HG02571 (cell line): ENCODE measurements at regions not wholly inside any gene's neighbourhood (a gene's known extent, or its start where the extent isn't known, plus 50 kb on each side); places are given as distances from the start of the nearest gene placed in this dataset.

Experiments used
- ATAC-seq: cut with Tn5 transposase; IDR thresholded peaks from one replicate; pipeline ENCODE4 v1.9.1; 2021; ENCODE audit warnings: mild to moderate bottlenecking, moderate library complexity; ENCODE audit not compliant: unreplicated experiment

DNA sequence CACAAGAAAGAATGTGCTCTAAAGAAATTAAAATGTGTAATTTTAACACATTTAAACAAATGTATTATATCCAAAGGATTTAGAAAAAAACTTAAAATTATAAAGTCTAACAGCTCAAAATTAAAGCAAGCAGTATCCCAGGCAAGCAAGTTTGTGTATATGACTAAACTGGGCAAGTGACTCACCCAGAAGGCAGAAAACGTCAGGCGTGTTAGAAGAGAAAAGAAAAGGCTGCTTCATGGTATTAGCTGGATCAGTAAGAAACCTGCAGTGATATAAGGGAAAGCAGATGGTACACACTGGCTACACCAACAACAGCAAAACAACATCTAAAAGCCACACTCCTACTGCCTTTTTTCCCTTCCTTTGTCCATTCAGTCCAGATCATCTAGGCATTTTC lies 250.6 kb upstream of the NDST3 start:
- no peak for ATAC-seq

DNA sequence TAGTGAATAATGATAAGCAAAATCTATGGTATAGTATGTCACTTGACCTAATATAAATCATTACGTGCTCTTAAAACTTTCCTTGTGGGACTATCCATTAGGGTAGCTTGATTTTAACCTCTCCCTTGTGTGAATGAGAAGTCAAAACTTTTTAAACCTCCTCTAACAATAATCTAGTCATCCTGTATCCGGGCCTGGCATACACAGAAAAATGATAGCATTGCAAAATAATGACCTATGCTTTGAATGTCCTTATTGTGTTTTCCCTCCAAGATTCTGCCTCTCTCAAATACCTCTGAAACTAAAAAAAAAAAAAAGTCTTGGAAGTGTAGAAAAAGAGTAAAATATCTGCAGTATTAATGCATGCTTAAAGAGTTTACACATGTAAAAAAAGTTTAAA lies 250.0 kb upstream of the NDST3 start:
- ATAC-seq = no peak

DNA sequence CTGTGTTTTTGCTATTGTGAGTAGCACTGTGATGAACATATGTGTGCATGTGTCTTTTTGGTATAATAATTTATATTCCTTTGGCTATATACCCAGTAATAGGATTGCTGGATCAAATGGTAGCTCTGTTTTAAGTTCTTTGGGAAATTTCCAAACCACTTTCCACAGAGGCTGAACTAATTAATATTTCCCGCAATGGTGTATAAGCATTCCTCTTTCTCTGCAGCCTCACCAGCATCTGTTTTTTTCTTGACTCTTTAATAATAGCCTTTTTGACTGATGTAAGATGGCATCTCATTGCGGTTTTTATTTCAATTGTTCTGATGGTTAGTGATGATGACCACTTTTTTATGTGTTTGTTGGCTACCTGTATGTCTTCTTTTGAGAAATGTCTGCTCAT lies 247.7 kb upstream of the NDST3 start:
- ATAC-seq = no peak

DNA sequence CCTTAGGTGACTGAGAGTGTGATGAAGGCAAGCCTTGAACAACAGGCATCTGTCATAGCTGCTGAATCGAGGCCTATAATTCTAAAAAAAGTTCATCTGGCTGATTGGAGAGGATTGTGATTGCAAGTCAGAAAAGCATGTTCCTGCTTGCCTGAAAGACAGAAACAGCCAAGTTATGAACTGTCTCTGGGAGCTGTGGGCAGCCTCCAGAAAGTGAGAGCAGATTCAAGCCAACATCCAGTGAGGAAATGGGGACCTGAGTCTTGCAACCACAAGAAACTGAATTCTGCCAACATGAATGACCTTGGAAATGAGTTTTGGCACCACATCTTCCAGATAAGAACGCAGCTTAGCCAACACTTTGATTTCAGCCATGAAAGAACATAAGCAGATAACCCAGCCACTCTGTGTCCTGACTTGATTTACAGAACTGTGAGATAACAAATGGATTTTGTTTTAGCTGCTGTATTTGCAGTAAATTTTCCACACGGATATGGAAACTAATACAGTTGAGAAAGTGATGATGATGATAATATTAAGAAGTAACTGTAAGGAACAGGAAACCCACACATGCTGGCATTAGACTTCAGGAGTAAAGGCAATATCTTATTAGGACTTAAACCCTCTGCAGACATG lies 240.3 kb upstream of the NDST3 start:
- ATAC-seq = no peak

DNA sequence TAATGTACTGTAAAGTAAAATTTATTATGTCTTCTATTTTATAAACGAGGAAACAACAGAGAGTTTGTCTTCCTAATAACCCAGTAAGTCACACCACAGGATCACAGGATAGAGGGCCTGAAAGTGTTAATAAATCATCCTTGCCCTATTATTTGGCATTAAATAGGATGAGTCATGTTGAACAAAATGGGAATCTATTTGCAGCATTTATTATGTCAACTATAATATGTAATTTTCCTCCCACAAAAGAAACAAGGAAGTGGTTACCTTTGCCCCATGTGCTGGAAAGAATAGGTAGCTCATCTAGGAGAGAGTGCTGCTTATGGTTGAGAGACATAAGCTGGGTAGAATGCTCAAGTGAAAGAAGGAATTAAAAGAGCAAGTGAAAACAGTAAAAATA lies 237.6 kb upstream of the NDST3 start:
- ATAC-seq = no peak

DNA sequence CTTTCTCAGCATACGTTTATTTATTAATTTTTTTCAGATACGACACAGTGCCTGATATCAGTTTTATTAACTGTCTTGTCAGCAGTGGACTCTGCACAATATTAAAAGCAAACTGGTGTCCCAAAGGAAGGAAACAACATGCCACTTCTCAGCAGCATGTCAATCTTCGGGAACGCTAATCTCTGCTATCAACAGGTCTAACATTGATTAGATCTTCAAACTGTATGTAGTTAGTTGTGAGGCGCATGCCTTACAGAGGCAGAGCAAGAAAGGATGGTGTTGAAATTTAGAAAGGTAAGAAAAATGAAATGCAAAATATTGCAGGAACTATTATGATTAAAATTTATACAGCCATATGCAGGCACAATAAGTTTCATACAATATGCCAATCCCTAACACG lies 233.7 kb upstream of the NDST3 start:
- no peak for ATAC-seq

DNA sequence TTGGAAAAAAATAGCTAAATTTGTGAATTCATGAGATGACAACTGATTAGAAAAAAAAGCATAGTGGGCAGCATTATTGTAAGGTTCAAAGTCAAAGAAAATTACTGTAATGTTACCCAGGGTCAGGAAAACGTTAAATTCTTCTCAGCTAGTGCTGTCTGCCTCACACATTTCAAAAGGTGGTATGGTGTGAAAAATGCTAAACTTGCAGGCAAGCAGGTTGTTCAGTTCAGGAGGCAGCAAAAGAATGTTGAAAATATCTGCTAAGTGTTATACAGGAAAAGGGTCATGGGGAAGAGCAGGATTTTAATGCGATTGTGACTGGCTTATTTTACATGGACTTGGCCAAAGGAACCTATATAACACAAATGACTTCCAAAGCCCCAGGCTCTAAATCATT lies 232.5 kb upstream of the NDST3 start:
- ATAC-seq = no peak

DNA sequence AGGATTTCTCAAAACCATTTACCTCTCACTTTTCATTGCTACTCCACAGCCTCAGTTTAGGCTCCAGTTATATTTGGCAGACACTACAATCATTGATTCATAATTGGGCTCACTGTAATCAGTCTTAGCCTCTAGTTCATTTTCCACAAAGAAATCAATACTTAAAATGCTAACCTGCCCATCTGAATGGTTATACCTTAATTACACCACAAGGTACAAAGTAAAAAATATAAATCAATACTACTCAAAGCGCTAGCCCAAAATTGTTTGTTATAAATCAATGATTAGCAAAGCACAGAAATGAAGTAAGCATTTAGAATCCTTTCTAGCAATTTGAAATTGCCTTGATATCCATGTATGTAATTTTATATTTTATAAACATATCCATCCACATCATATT lies 222.6 kb upstream of the NDST3 start:
- no peak for ATAC-seq

DNA sequence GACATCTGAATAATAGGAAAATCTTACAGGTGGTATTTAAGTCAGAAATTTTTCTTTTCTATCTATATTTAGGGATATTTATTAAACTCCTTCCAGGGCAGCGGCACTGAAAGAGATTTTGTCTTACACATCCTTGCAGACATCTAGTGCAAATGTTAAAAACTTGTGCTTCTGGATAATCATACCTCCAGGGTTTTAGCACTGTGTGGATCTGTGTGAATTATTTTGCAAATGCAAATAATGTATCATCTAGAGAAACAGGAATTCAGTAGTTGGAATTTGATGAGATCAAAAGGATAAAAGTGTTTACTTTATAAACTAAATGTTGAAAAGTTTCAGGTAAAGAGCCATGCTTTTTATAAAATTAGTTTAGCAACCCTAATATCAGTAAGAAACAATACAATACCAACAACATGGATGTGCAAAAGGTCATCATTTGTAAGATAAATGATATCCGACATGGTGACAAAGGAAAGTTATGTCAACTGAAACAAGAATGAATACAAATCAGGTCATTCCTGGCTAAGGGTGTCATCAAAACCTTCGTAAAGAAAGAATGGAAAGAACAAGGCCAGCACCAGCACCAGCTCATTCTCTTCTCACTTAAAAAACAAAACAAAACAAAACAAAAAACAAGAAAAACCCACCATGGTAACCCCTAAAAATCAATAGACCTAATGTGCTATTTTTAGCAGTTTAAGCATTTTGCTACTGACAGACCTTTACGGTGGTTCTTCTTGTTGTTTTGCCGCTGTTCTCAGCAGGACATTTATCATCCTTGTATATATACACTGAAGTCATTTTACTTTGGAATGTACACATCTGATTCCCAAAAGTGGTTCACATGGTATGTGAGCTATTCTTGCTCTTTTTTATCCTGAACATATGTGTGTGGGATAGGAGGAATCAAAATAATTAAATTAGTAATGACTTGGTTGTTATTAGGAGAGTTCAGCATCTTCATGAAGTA lies 219.7 kb upstream of the NDST3 start:
- no peak for ATAC-seq

DNA sequence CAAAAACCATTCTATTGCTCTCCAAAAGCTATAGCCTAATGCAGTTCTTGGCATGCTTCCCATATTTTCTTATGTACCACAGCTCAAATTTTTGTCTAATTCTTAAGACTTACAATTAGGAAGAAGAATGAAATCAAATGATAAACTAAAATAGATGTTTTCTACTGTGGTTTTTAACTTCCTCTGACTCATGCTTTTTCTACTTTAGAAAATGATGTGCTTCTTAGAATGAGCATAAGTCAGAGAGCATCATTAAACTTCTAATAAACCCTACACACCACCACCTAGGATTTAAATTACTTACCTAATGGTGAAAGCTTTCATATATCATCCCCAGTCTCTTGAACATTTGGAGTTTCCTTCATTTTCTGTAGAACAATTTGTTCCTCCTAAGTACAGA lies 217.0 kb upstream of the NDST3 start:
- ATAC-seq = no peak

DNA sequence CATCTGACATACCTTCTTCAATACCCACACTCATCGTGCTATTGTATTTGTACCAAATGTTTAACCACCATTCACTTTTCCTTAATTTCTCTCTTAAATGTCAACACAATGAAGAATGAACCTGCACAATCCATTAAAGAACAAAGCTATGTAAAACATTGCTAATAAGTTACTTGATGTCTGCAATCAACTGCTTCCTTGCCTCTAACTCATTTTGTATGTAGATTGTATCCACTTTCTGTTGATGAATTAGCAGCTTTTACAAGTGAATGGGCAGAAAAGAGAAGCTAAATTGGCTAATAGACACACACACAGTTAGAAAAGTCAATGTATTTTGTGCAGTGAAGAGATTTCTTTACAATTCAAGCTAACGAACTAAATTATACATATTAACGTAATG lies 212.5 kb upstream of the NDST3 start:
- no peak for ATAC-seq

DNA sequence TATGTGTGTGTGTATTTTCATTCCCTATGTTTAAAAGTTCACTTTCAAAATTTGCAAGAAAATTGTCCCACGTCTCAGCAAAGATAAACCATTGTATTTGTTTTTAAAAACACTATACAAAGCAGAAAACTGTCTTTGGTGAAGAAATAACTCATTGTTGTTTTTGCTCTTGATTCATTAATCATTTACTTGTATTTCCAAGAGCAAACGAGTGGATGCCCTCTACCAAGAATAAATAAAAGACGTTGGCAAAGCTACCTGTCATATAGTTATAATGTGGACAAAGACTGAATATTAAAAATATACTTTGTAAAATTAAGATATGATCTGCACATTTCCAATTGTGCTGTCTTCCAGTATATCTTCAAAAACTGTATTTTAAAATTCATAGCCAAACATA lies 210.9 kb upstream of the NDST3 start:
- ATAC-seq = no peak

DNA sequence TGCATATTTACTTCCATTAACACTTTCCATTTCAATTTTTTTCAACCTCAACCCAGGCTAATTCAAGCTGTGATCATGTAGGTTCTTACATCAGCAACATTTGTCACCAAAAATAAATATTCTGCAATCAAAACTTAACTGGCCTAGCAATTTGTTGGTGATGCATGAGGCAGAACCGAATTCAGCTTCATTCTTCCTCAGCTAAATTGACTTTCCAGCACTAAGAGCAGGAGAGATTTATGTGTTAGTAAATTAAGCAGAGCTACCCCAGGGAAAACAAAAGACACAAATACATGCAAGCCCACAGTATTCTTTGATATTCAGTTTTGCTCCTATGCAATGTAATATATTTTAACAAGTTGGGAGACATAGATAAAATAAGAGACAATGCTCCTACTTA lies 208.7 kb upstream of the NDST3 start:
- ATAC-seq = no peak

DNA sequence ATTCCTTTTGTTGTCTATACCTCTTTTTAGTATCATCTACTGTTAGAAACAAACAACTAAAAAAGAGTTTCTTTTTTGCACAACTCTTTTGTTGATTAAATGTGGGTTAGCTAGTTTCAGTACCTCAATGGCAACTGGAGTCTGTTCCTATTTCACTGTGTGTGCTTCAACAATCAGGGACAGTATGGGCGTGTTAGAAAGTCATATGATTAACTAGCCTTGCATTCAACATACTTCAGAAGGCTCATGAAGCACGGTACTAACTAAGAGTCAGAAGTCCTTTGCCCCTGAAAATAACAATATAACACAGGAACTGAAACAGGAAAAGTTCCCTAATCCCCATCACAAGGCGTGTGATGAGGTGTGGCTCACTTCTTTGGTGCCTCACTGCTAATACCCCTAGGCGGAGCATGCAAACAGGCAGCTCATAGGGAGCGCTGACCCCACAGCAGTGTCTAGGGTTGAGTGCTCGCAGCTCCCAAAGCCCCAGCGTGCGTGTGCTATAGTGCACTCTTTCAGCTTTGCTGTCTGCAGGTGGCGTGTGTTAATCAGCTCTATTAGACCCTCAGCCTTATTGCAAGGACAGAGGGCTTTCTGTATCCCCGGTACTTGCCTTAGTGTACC lies 203.1 kb upstream of the NDST3 start:
- no peak for ATAC-seq

DNA sequence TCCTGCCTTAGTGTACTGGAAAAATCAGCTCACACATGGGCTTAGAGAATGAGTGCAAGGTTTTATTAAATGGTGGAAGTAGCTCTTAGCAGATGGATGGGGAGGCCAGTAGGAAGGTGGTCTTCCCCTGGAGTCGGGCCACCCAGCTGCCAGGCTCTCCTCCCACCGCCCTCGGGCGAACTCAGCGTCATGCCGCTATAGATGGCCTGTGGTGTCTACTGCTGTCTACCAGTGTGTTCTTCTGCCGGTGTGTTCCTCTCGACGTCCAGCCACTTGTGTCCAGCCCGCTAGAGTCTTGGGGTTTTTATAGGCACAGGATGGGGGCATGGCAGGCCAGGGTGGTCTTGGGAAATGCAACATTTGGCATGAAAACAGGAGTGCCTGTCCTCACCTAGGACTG lies 198.7 kb upstream of the NDST3 start:
- no peak for ATAC-seq

DNA sequence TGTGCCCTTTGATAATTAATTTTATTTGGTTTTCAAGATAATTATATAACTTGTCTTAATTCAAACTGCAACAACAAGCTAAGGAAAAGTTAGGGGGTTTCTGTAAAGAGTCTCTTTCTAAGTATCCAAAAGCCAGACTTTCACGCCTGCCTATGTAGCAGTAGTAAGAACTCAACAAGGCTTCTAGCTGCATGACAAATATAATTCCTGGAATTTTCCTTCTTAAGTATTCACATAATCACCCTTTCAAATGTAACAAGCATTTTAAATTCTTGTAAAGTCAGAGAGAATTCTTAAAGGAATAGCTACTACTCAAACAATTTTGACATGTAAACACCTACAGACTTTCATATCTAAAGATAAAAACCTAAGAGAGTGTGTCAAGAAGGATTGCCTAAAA lies 189.7 kb upstream of the NDST3 start:
- ATAC-seq = no peak

DNA sequence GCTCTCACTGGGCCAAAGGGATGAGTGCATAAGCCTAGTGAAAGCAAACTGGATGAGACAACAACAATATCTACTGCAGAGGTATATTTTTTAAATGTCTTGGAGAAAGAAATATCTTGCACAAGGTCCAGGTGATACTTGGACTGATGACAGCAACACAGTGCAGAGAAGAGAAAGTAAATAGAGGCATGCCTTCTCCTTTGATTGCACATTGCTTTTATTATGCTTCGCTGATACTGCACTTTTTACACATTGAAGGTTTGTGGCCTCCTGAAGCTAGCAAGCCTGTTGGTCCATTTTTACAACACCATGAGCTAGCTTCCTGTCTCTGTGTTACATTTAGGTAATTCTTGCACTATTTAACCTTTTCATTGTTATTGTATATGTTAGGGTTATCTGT lies 189.0 kb upstream of the NDST3 start:
- no peak for ATAC-seq

DNA sequence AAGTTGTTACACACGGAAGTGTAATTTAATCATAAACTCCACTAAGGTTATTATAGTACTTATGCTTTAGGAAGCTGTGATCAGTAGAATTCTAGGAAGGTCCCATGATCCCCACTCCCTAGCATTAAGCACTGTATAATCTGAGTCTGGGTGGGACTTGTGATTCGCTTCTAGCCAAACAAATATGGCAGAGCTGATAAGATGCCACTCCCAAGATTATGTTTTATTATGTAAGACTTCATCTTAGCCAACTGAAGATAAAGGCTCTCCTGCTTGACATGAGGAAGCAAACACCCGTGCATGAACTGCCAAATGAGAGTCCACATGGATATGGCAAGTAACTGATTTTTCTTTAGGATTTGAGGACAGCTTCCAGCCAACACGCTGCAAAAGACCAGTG lies 186.4 kb upstream of the NDST3 start:
- ATAC-seq = no peak

DNA sequence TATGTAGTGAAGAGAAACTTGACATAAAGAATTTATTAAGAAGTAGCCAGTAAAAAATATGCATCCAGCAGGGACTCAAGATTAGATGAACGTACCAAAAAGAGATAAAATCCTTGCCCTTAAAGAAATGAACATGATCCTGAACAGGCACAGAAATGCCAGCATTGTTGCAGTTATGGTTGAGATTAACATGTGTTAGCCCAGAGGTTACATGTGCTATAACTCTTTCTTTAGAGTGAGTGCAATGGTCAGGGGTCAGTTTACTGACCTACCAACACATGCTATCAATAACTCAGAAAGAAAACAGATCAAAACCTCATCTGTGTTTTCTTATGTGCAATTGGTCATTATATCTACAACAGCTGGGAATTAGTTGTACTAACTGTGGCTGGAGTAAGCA lies 166.1 kb upstream of the NDST3 start:
- ATAC-seq = no peak

DNA sequence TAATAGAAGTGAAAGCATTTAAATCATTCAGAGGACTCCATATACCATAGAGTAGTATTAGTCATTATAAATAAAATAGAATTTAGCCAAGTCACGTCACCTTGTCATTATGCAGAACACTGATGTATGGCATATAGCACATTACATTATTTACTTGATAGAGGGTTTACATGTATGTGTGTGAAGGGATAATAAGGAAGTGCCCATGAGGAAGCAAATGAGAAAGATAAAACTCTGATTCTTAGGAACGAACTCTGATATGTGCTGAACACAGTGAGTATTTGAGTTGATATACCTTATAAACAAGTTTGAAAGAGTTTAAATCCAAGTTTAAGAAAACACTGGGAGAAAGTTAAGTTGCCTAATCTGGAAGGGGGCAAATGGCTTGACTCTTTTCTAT lies 160.5 kb upstream of the NDST3 start:
- ATAC-seq = no peak

DNA sequence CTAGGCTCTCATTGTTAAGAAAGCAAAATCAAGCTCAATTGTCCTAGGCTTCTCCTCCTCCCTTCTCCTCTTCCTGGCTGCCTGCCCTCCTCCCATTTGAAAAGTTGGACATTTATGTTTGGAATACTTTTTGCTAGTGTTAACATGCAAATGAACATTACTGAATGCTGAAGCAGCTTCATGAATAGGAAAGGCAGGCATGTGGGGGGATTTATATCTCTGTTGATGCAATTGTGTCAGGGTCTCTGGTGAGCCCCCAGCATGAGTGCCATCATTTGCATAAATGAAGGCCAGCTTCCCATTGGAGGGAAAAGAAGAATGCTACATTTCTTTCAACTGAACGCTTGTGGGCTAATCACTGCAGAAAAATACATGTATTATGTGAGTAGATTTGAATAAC lies 160.1 kb upstream of the NDST3 start:
- no peak for ATAC-seq

DNA sequence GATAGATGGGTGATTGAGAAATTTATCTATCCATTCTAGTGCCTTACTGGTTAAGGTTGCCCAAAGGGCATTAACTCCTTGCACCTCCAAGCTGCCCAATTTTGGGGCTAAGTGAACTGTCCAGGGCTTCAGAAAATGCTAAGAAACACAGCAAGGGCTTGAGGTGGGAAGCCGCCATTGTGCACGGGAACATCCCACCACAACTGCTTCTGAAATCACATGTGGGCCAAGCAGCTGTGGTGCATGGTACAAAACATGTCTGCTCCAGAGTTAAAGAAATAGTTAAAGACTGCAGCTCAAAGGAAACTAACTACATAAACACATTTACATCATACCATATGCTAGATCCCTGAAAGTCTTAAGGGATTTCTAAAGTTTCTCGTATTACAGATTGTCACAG lies 144.3 kb upstream of the NDST3 start:
- no peak for ATAC-seq
